Panc1 (cell line): ENCODE measurements at regions not wholly inside any gene's neighbourhood (a gene's known extent, or its start where the extent isn't known, plus 50 kb on each side); places are given as distances from the start of the nearest gene placed in this dataset.

Experiments used
- CTCF ChIP-seq: fragments of 450-650 bp; IDR thresholded peaks from 2 replicates; pipeline ENCODE4 v1.5.1; 2017; ENCODE audit warnings: mild to moderate bottlenecking
- POLR2AphosphoS5 ChIP-seq: IDR thresholded peaks from 2 replicates; pipeline ENCODE4 v1.6.1; 2012; ENCODE audit warnings: mild to moderate bottlenecking, low read depth, low read length, moderate library complexity
- REST ChIP-seq, 2 experiments: IDR thresholded peaks; 2 replicates each; pipeline ENCODE4 v1.6.1; 2011 to 2012; ENCODE audit warnings: low read depth in 2 of 2, control low read depth in 1 of 2, low read length in 1 of 2, mild to moderate bottlenecking in 1 of 2, moderate library complexity in 1 of 2; ENCODE audit not compliant: insufficient read depth in 1 of 2
- SIN3A ChIP-seq: IDR thresholded peaks from 2 replicates; pipeline ENCODE4 v1.6.1; 2012; ENCODE audit warnings: low read depth, mild to moderate bottlenecking, low read length, moderate library complexity, borderline replicate concordance; ENCODE audit not compliant: insufficient read depth
- TCF7L2 ChIP-seq: IDR thresholded peaks from 2 replicates; pipeline ENCODE4 v1.6.1; 2011; ENCODE audit warnings: mild to moderate bottlenecking, low read depth, low read length, inconsistent platforms

DNA sequence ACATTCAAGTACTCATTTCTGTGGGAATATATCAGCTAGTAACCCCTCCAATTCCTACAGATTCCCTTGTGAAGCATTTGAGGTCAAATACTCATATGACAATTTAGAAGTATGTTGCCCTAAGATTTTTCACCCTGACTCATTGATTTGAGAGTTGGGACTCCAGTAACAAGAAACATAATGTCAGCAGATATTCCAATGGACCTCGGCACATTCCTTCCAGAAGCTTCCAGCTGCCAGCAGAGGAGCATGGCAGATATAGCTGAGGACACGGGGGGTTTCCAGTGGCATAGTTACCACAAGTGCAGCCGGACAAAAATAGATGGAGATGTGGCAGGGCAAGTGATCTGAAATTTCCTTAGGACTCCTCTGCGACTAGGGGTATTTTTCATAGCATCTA is 101.9 kb upstream of the ARHGAP28 start:
- TF ChIP-seq CTCF (no peak), REST (IDR thresholded peaks at IDR 0.05; ENCODE audit: insufficient read depth in 1 of 2, low read depth in 2 of 2, low read length in 1 of 2) (no peak), POLR2AphosphoS5 (no peak), TCF7L2 (no peak), SIN3A (no peak)
